ENCODE measurements at regions not wholly inside any gene's neighbourhood (a gene's known extent, or its start where the extent isn't known, plus 50 kb on each side); places are given as distances from the start of the nearest gene placed in this dataset.
"Not testable (repeated sequence)": the region's sequence is repeated elsewhere in the genome, so short reads cannot be mapped to it uniquely, and the experiment has no call there.

DNA sequence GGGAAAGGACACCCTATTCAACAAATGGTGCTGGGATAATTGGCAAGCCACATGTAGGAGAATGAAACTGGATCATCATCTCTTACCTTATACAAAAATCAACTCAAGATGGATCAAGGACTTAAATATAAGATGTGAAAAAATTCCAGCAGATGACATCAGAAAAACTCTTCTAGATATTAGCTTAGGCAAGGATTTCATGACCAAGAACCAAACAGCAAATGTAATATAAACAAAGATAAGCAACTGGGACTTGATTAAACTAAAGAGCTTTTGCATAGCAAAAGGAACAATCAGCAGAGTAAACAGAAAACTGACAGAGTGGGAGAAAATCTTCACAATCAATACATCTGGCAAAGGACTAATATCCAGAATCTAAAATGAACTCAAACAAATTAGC is 54.5 kb upstream of the SPTLC3 start:
- TF ChIP-seq, protein P1, sequence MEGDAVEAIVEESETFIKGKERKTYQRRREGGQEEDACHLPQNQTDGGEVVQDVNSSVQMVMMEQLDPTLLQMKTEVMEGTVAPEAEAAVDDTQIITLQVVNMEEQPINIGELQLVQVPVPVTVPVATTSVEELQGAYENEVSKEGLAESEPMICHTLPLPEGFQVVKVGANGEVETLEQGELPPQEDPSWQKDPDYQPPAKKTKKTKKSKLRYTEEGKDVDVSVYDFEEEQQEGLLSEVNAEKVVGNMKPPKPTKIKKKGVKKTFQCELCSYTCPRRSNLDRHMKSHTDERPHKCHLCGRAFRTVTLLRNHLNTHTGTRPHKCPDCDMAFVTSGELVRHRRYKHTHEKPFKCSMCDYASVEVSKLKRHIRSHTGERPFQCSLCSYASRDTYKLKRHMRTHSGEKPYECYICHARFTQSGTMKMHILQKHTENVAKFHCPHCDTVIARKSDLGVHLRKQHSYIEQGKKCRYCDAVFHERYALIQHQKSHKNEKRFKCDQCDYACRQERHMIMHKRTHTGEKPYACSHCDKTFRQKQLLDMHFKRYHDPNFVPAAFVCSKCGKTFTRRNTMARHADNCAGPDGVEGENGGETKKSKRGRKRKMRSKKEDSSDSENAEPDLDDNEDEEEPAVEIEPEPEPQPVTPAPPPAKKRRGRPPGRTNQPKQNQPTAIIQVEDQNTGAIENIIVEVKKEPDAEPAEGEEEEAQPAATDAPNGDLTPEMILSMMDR (IDR thresholded peaks at IDR 0.05; ENCODE audit: low read length): not testable (repeated sequence)
- not testable (repeated sequence) for TF ChIP-seq EZH2 (IDR thresholded peaks at IDR 0.05; ENCODE audit: borderline replicate concordance, low read length)
